ENCODE measurements at regions not wholly inside any gene's neighbourhood (a gene's known extent, or its start where the extent isn't known, plus 50 kb on each side); places are given as distances from the start of the nearest gene placed in this dataset.
"Not testable (repeated sequence)": the region's sequence is repeated elsewhere in the genome, so short reads cannot be mapped to it uniquely, and the experiment has no call there.

DNA sequence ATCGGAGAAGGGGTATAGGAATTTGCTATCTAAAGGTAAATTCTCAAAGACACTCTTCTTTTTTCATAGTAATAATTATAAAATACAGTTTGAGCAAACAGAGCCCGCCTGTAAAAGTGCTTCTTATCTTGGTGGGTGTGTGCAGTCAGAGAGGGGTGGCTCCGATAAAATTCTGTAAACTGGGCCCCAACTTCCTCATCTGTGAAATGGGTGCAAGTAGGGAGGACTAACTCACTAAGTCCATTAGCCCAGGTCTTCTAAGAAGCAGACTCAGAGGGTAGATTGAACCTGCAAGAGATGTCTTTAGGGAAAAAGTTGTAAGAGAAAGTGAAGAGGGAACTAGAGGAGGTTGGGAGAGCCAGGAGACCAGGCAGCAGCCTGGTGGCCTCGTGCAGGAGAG is 245.8 kb upstream of the RREB1 start:
- in situ Hi-C loops (cut with MboI; ENCODE audit: low sequenced_read_pairs) = no loop called here

DNA sequence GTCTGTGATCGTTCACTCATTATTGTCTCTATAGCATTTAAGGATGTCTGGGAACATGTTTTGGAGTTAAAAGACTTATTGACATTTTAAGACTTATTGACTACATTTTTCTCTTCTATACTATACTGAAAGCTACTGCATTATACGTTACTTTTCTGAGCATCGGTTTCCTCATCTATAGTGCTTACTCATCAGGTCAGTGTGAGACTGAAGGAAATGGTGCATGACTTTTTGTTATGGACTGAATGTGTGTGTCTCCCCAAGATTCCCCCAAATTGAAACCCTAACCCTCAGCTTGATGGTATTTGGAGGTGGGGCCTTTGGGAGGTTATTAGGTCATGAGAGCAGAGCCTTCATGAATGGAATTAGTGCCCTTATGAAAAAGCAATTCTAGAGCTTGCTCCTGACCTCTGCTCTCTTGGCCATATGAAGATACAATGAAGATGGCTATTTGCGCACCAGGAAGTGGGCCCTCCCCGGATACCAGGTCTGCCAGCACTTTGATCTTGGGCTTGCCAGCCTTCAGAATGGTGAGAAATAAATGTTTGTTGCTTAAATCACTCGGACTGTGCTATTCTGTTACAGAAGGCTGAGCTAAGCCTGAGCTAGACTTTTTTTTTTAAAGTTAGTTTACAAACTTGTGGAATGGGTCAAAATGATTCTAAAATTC is 243.7 kb upstream of the RREB1 start:
- in situ Hi-C loops (cut with MboI; ENCODE audit: low sequenced_read_pairs) = no loop called here

DNA sequence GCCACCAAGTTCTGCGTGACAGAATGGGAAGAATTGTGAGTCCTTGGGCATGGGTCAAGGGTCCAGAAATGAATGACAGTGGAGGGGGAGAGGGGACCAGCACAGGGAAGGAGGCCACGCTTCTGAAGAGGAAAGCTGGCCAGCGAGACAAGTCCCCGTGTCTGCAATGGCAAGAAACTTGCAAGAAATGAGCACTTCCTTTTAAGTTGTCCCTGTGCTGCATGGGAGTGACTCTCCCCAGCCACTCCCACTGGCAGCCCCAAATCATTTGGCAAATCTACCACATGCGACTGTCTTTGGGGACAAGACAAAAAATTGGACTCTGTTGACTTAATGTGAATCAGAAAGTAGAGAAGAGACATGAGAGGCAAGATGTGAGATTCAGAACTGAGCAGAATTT is 242.2 kb upstream of the RREB1 start:
- in situ Hi-C loops (cut with MboI; ENCODE audit: low sequenced_read_pairs) = no loop called here

GRCh38 chr6:6866656-6867403 is 240.9 kb upstream of the RREB1 start:
- in situ Hi-C loops (cut with MboI; ENCODE audit: low sequenced_read_pairs) = no loop called here

GRCh38 chr6:6867404-6867799 is 240.4 kb upstream of the RREB1 start:
- in situ Hi-C loops (cut with MboI; ENCODE audit: low sequenced_read_pairs) = no loop called here

DNA sequence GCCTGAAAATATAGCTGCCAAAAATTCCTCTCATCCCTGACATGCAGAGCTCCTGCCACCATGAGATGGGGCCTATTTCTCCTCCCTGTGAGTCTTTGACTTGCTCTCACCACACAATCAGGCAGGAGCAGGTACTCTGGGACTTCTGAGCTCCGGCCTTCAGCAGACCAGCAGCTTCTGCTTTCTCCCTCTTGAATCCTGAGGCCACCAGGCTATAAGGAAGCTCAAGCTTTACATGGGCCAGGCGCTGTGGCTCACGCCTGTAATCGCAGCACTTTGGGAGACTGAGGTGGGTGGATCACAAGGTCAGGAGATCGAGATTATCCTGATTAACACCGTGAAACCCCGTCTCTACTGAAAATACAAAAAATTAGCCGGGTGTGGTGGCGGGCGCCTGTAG is 238.7 kb upstream of the RREB1 start:
- in situ Hi-C loops (cut with MboI; ENCODE audit: low sequenced_read_pairs) = no loop called here

DNA sequence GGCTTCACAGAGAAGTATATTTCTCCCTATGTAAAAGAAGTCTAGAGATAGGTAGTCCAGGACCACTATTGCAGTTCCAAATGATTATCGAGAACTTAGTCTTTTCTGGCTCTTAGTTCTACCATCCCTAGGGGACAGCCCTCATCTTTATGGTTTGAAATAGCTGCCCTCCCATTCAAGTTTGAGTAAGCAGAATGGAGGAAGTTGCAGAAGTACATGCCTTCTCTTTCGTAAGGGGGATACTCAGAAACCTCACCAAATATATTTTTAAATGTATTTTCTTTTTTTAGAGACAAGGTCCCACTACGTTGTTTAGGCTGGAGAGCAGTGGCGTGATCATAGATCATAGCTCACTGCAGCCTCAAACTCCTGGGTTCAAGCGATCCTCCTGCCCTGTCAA is 236.8 kb upstream of the RREB1 start:
- in situ Hi-C loops (cut with MboI; ENCODE audit: low sequenced_read_pairs) = no loop called here

DNA sequence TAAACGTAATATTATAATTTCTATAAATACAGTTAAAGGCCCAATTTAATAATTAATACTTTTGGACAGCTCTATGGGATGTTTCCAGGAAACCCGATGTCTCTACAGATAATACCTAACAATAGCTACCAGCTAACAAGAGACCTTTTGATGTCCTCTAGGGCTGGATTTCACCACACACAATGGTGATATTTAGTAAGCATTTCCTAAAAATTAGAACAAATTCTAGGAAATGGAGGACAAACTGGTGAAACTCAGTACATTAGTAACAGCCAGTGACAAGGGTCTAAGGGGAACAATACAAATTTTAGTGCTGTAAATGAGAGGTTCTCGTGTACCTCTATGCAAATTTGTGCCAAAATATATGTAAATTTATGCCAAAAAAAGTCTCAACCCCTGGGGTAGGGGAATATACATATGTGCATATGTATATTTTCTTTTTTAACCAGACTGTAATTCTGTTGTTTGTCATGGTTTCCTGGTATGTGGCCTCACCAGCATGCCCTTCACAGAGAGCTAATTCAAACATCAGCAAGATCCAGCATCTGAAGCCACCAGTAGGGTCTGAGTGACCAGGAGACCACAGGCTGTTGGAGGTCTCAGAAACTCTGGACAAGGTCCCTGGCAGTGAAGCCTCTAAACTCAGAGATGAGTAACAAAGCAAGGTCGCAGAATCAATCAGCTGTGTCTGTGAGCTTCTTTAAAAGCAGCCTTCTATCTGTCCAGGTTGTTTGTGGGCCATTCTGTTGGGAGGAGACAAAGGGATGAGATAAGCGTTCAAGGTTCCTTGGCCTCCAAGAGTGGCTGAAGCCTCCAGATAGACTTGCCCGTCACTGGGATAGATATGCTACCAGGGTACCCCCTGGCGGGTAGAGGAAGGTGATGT is 235.1 kb upstream of the RREB1 start:
- in situ Hi-C loops (cut with MboI; ENCODE audit: low sequenced_read_pairs) = no loop called here

GRCh38 chr6:6873778-6874177 is 234.0 kb upstream of the RREB1 start:
- in situ Hi-C loops (cut with MboI; ENCODE audit: low sequenced_read_pairs) = no loop called here

DNA sequence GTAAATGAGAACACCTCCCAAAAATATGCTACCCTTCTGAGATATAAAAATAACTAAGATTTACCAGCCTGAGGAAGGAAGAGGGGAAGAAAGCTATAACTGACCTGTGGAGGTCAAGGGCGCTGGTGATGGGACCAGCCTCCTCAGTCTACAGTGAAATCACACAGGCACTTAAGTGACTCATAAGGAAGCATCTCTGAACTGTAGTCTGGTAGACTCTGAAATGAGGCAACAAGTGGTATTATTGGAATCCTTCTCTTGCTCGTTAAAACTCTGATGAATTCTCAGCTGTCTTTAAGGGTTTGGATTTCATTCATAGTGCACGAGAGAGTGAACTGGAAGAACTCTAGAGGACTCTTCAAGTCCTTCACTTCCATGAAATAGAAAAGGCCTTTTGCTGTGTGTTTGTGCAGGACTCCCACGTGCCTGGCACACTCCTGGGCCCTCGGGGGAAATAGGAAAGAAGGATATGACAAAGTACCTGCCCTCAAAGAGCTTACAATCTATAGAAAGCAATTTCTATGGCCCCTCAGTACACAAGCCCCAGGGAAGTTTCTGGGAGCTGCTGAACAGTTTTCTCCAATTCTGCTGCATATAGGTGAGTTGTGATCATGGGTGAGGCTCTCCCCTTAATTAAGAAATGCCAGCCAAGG is 231.8 kb upstream of the RREB1 start:
- in situ Hi-C loops (cut with MboI; ENCODE audit: low sequenced_read_pairs) = no loop called here

DNA sequence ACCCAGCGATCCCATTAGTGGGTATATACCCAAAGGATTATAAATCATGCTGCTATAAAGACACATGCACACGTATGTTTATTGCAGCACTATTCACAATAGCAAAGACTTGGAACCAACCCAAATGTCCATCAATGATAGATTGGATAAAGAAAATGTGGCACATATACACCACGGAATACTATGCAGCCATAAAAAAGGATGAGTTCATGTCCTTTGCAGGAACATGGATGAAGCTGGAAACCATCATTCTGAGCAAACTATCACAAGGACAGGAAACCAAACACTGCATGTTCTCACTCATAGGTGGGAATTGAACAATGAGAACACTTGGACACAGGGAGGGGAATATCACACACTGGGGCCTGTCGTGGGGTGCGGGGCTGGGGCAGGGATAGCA is 230.0 kb upstream of the RREB1 start:
- in situ Hi-C loops (cut with MboI; ENCODE audit: low sequenced_read_pairs) = not testable (repeated sequence)

GRCh38 chr6:6878887-6879585 is 228.7 kb upstream of the RREB1 start:
- in situ Hi-C loops (cut with MboI; ENCODE audit: low sequenced_read_pairs) = no loop called here

DNA sequence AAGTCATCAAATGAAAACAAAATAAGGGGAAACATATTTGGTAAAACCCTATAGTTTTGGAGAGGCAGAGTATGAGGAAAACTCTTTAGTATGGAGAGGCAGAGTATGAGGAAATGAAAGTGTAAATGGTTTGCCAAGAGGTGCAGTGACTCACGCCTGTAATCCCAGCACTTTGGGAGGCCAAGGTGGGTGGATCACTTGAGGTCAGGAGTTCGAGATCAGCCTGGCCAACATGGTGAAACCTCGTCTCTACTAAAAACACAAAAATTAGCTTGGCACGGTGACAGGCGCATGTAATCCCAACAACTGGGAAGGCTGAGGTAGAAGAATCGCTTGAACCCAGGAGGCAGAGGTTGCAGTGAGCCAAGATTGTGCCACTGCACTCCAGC is 228.2 kb upstream of the RREB1 start:
- in situ Hi-C loops (cut with MboI; ENCODE audit: low sequenced_read_pairs) = not testable (repeated sequence)

DNA sequence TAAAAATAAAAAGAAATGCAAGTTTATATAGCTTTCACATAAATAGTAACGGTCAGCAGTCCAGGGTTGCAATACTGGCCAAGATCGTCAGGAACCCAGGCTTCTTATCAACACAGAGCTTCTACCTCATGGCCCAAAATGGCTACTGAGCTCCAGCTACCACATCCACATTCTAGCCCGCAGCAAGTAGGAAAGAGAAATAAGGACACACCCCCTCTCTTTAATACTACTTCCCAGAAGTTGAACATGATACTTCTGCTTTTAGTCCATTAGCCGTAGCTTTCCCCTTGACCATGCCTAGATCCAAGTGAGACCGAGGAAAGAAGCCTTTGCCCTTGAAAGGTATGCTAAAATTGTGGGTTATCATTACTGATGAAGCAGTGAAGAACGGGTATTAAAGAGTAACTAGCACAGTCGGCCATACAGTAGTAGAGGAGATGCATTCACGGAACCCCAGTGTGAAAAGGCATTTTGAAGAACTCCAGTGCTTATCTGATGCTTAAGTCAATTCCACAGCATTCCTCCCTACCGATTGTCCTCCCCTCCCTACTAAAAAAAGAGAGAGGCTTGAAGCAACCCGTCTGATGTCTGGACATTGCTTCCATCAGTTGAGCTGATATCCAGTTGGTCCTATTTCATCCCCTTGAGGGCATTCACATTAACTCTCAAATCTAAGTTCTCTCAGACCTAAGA is 226.9 kb upstream of the RREB1 start:
- in situ Hi-C loops (cut with MboI; ENCODE audit: low sequenced_read_pairs) = no loop called here

DNA sequence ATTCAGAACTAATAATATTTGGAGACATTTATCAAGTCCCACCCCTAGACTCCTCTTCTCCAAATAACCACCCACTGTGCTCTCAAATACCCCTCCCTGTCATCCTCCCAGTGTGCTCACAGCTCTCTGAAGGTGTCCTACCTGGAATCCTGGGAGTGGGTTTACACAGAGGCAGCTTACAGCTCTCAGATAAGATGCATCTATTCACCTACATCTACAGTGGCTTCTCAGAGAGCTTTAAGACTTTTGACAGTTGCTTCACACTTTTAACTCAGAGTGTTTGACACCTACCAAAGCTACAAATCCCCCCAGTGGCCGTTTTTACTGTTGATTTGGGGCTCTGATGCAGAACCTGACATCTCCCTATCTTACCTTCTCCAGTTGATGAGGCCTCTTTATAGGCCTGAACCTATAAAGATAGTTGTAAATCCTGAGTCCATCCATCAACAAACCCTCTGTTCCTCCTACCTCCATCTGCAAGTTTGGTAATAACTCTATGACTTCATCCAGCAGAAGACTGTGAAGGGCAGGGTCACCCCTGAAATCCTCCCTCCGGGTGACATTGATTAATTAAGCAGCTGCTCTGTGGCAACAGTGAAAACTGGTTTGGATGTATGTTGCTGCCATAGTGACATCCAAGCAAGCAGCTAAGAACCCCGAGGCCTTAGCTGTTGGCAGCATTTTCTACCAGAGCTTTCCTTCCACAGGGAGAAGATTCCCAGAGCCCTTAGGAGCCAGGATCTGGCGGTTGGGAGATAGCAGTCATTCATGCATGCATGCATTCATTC is 226.1 kb upstream of the RREB1 start:
- in situ Hi-C loops (cut with MboI; ENCODE audit: low sequenced_read_pairs) = no loop called here

DNA sequence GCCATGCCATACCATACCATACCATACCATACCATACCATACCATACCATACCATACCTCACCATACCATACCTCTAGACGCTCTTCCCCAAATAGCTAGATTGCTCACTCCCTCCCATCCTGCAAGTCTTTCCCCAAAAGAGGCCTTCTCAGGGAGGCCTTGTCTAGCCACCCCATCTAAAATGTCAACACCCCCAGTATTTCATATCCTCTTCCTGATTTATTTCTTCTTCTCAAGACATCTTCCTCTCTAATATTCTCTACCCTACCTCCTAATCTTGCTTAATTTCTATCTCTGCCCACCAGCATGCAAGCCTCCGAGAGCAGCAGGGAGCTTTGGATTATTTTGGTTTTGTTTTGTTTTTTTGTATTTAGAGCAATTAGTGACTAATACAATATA is 225.2 kb upstream of the RREB1 start:
- in situ Hi-C loops (cut with MboI; ENCODE audit: low sequenced_read_pairs) = no loop called here

- in situ Hi-C loops (cut with MboI; ENCODE audit: low sequenced_read_pairs) = no loop called here
Observed at GRCh38 chr6:6883011-6883410, 224.8 kb upstream of the RREB1 start.

- in situ Hi-C loops (cut with MboI; ENCODE audit: low sequenced_read_pairs) = no loop called here
Observed at GRCh38 chr6:6884193-6884627, 223.6 kb upstream of the RREB1 start.

GRCh38 chr6:6884916-6885315 is 222.8 kb upstream of the RREB1 start:
- in situ Hi-C loops (cut with MboI; ENCODE audit: low sequenced_read_pairs) = no loop called here
